Ovary (tissue), 3 donors: ENCODE measurements at regions not wholly inside any gene's neighbourhood (a gene's known extent, or its start where the extent isn't known, plus 50 kb on each side); places are given as distances from the start of the nearest gene placed in this dataset.

Experiments
- CTCF ChIP-seq, 3 donors: fragments of 450-650 bp in 2 of 3; fragments of 200-600 bp in 1 of 3; IDR thresholded peaks; one replicate each; pipeline versions ENCODE4 v1.5.1 to v1.8.0; 2016 to 2022; ENCODE audit warnings: antibody characterized with exemption in 3 of 3, mild to moderate bottlenecking in 1 of 3
- EP300 ChIP-seq: sonication (generic); formaldehyde crosslinking; IDR thresholded peaks from one replicate; pipeline ENCODE4 v1.6.1; 2017; ENCODE audit warnings: antibody characterized with exemption
- POLR2A ChIP-seq: fragments of 450-650 bp; IDR thresholded peaks from one replicate; pipeline ENCODE4 v1.6.1; 2017; ENCODE audit warnings: antibody characterized with exemption, mild to moderate bottlenecking, moderate library complexity
- donor health status: DM: no; HTN: no; CAD: no.

- TF ChIP-seq CTCF (IDR thresholded peaks at IDR 0.05) (no peak), EP300 (no peak), POLR2A (no peak)
Measured at GRCh38 chr5:89287964-89288363, 405.0 kb upstream of the MEF2C start.
